CD14-positive monocyte (primary cell): ENCODE measurements at regions not wholly inside any gene's neighbourhood (a gene's known extent, or its start where the extent isn't known, plus 50 kb on each side); places are given as distances from the start of the nearest gene placed in this dataset.

Experiments used
- DNase-seq, 3 donors: peaks; one replicate each; pipeline ENCODE4 v3.0.0-alpha.2; 2011 to 2022
- H2AFZ ChIP-seq: 2 replicates; pipeline ENCODE4 v1.6.0; 2012; ENCODE audit warnings: mild to moderate bottlenecking, low read depth, low read length, inconsistent platforms; ENCODE audit not compliant: insufficient read depth, poor library complexity, severe bottlenecking
- H3K27ac ChIP-seq, 2 donors: 1 replicate in 1 of 2; 2 replicates in 1 of 2; pipeline ENCODE4 v1.5.1; 2012 to 2013; ENCODE audit warnings: low read length in 2 of 2, control low read depth in 1 of 2, inconsistent platforms in 1 of 2, low read depth in 1 of 2, mild to moderate bottlenecking in 1 of 2
- H3K27me3 ChIP-seq, 2 donors: one replicate each; pipeline versions ENCODE4 v1.6.0 to v1.6.1; 2011 to 2013; ENCODE audit warnings: low read length in 2 of 2; ENCODE audit not compliant: control insufficient read depth in 2 of 2, insufficient read depth in 2 of 2
- H3K36me3 ChIP-seq, 2 donors: replicated peaks in 1 of 2; 1 replicate in 1 of 2; 2 replicates in 1 of 2; pipeline versions ENCODE4 v1.5.1 to v1.6.1; 2012 to 2013; ENCODE audit warnings: low read length in 2 of 2, control low read depth in 1 of 2, inconsistent platforms in 1 of 2, mild to moderate bottlenecking in 1 of 2; ENCODE audit not compliant: insufficient read depth in 2 of 2, control insufficient read depth in 1 of 2
- H3K4me1 ChIP-seq, 2 donors: 1 replicate in 1 of 2; 2 replicates in 1 of 2; pipeline versions ENCODE4 v1.5.1 to v1.6.1; 2012 to 2013; ENCODE audit warnings: low read length in 2 of 2, control low read depth in 1 of 2, inconsistent platforms in 1 of 2, mild to moderate bottlenecking in 1 of 2, moderate library complexity in 1 of 2; ENCODE audit not compliant: insufficient read depth in 2 of 2, control insufficient read depth in 1 of 2
- H3K4me2 ChIP-seq: replicated peaks from 2 replicates; pipeline ENCODE3; 2012; ENCODE audit warnings: low read length, moderate library complexity, mild to moderate bottlenecking; ENCODE audit not compliant: poor library complexity, severe bottlenecking; ENCODE audit errors: extremely low read depth
- H3K4me3 ChIP-seq, 3 experiments: fragments of 200-600 bp in 1 of 3; sonication (generic) in 1 of 3; replicated peaks in 1 of 3; 1 replicate in 2 of 3; 2 replicates in 1 of 3; pipeline ENCODE4 v1.5.1; 2011 to 2013; ENCODE audit warnings: low read length in 3 of 3, mild to moderate bottlenecking in 3 of 3, control low read depth in 2 of 3, low read depth in 2 of 3, inconsistent platforms in 1 of 3, moderate library complexity in 1 of 3
- H3K79me2 ChIP-seq: 2 replicates; pipeline ENCODE4 v1.6.0; 2012; ENCODE audit warnings: mild to moderate bottlenecking, control low read depth, inconsistent platforms, low read length, moderate library complexity; ENCODE audit not compliant: insufficient read depth
- H3K9ac ChIP-seq: 2 replicates; pipeline ENCODE4 v1.6.0; 2017; ENCODE audit warnings: low read length, mild to moderate bottlenecking; ENCODE audit not compliant: insufficient read depth, poor library complexity, severe bottlenecking
- H3K9me3 ChIP-seq, 2 donors: replicated peaks in 1 of 2; 1 replicate in 1 of 2; 2 replicates in 1 of 2; pipeline versions ENCODE4 v1.5.1 to v1.6.1; 2012 to 2013; ENCODE audit warnings: low read length in 2 of 2, control low read depth in 1 of 2; ENCODE audit not compliant: control insufficient read depth in 1 of 2, insufficient read depth in 1 of 2
- H4K20me1 ChIP-seq: 2 replicates; pipeline ENCODE4 v1.6.0; 2012; ENCODE audit warnings: mild to moderate bottlenecking, low read length, control low read depth, moderate library complexity; ENCODE audit not compliant: insufficient read depth
- H3K27ac Mint-ChIP-seq, 7 donors: one replicate each; pipeline ENCODE4 v1.8.0; 2020; ENCODE audit warnings: mild to moderate bottlenecking in 7 of 7, mixed read lengths in 7 of 7, moderate library complexity in 6 of 7, inconsistent platforms in 2 of 7
- H3K27me3 Mint-ChIP-seq, 3 donors: one replicate each; pipeline ENCODE4 v1.8.0; 2021 to 2022; ENCODE audit warnings: low read depth in 3 of 3, mild to moderate bottlenecking in 3 of 3, mixed read lengths in 3 of 3, moderate library complexity in 3 of 3, inconsistent platforms in 1 of 3
- H3K36me3 Mint-ChIP-seq, 2 donors: one replicate each; pipeline ENCODE4 v1.8.0; 2020; ENCODE audit warnings: mixed read lengths in 2 of 2, inconsistent platforms in 1 of 2, mild to moderate bottlenecking in 1 of 2
- H3K4me1 Mint-ChIP-seq: one replicate; pipeline ENCODE4 v1.8.0; 2020; ENCODE audit warnings: mild to moderate bottlenecking, mixed read lengths
- H3K4me3 Mint-ChIP-seq, 2 donors: one replicate each; pipeline ENCODE4 v1.8.0; 2020; ENCODE audit warnings: mild to moderate bottlenecking in 2 of 2, mixed read lengths in 2 of 2, moderate library complexity in 1 of 2
- H3K9me3 Mint-ChIP-seq, 7 donors: one replicate each; pipeline ENCODE4 v1.8.0; 2020 to 2022; ENCODE audit warnings: mixed read lengths in 7 of 7, mild to moderate bottlenecking in 6 of 7, moderate library complexity in 6 of 7, inconsistent platforms in 2 of 7
- WGBS: methylation state at CpG from one replicate; pipeline ENCODE4 v1.1.5; 2013; ENCODE audit warnings: missing lambda C conversion rate; ENCODE audit not compliant: insufficient coverage; 5-methylcytosine and 5-hydroxymethylcytosine counted together
- intact Hi-C, 2 donors: fragments of 100-400 bp; cut with micrococcal nuclease; formaldehyde crosslinking; loops; one replicate each; pipeline versions ENCODE4 v1.15.0 to v1.15.1; 2023
- TF ChIP-seq, protein P1 (sequence below): fragments of 200-600 bp; IDR thresholded peaks from one replicate; pipeline ENCODE4 v1.8.0; 2022; ENCODE audit warnings: antibody characterized with exemption, mild to moderate bottlenecking

DNA sequence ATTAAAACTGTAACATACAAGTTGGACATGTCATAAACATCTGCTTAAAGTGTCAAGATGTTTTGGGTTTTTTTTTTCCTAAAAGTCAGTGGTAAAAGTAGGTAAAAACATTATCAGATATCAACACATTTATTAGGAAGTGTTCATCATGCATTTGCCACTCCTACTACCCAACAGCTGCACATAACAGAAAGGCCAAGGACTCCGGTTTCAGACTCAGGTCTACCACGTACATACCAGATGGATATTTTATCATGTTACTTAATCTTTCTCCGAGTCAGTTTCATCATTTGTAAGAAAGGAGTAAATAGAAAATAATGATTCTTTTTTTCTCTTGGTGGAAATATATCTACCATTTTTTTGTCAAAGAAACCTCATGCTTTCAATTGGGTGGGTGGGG, 192.3 kb downstream of the UBE2E3 start:
- Histone ChIP-seq H4K20me1 (no peaks in the 10 kb centered on the region), H2AFZ (no peak overlapping the region), H3K4me2 (no peak overlapping the region), H3K79me2 (no peaks in the 10 kb centered on the region), H3K9ac (no peak overlapping the region), H3K4me3 (no peak overlapping the region), H3K36me3 (no peaks in the 10 kb centered on the region), H3K27me3 (no peaks in the 10 kb centered on the region), H3K4me1 (no peaks in the 10 kb centered on the region), H3K27ac (no peak overlapping the region), H3K9me3 (peaks cover 0 to 6% of the 10 kb centered on the region in 2 donors)
- H3K36me3 Mint-ChIP-seq = no peaks in the 10 kb centered on the region
- no peaks in the 10 kb centered on the region for H3K27me3 Mint-ChIP-seq
- peaks cover 2 to 7% (median 5%) of the 10 kb centered on the region in 7 donors for H3K9me3 Mint-ChIP-seq
- intact Hi-C loops = no loop called here
- DNase-seq = no peak
- peaks cover 5% of the 10 kb centered on the region for H3K4me1 Mint-ChIP-seq
- TF ChIP-seq, protein P1, sequence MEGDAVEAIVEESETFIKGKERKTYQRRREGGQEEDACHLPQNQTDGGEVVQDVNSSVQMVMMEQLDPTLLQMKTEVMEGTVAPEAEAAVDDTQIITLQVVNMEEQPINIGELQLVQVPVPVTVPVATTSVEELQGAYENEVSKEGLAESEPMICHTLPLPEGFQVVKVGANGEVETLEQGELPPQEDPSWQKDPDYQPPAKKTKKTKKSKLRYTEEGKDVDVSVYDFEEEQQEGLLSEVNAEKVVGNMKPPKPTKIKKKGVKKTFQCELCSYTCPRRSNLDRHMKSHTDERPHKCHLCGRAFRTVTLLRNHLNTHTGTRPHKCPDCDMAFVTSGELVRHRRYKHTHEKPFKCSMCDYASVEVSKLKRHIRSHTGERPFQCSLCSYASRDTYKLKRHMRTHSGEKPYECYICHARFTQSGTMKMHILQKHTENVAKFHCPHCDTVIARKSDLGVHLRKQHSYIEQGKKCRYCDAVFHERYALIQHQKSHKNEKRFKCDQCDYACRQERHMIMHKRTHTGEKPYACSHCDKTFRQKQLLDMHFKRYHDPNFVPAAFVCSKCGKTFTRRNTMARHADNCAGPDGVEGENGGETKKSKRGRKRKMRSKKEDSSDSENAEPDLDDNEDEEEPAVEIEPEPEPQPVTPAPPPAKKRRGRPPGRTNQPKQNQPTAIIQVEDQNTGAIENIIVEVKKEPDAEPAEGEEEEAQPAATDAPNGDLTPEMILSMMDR = no peak
- H3K27ac Mint-ChIP-seq = no peak overlapping the region
- WGBS = no CpG with 5 or more reads among the region's 3 CpGs
- H3K4me3 Mint-ChIP-seq = no peak overlapping the region

DNA sequence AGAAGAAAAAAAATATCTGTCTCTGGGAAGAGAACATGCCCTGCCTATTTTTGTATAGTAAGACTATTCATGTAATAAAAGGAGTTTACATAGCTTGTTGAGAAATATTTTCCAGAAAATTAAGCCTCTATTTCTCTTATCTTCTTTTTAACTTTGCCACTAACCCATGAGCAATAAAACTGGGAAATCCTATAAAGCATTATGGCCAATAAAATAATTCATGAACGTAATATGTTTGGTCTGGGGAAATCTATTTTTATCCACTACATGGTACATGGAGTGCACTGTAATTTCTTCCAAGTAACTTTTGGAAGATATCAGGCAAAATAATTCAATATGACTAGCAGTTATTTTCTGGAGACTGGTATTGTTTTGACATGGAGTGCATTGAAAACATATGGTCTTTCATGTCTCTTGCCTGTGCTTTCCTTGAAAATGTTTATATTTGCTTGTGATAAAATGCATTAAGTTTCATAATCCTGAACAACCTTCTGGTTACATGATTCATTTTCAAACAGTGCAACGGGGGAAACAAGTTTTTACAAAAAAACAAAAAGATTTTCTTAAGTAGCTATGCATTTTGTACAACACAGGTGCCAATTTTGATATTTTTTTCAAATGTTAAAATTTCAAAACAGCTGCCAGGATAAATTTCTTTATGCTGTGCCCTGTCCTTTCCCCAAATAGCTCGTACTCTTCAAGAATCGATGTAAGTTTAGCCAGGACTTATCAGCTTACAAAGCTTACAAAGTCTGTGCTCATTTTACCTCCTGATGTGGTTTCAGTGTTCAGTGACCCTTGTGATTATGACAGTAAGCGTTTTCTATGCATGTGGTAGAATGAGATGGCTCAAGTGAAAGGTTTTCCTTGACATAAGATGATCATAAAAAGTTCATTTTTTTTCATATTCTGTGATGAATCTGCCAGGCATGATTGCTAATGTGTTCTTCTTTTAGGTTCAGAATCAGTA, 194.5 kb downstream of the UBE2E3 start:
- 80% methylated on average over 2 of the region's 5 CpGs for WGBS
- H3K27ac Mint-ChIP-seq = no peak overlapping the region
- peak overlapping the region; percentile 37 for H2AFZ ChIP-seq

More for the DNA sequence above, 194.5 kb downstream of the UBE2E3 start:
- DNase-seq = no peak
- Mint-ChIP-seq H3K9me3 (peaks cover 0 to 4% (median 0%) of the 10 kb centered on the region in 7 donors), H3K4me1 (peaks cover 6% of the 10 kb centered on the region), H3K36me3 (no peaks in the 10 kb centered on the region), H3K4me3 (no peak overlapping the region), H3K27me3 (peaks cover 0 to 2% (median 0%) of the 10 kb centered on the region in 3 donors)
- Histone ChIP-seq H3K9me3 (no peaks in the 10 kb centered on the region), H3K27me3 (no peaks in the 10 kb centered on the region), H4K20me1 (no peaks in the 10 kb centered on the region), H3K4me3 (no peak overlapping the region), H3K36me3 (no peaks in the 10 kb centered on the region), H3K4me2 (no peak overlapping the region), H3K9ac (no peak overlapping the region), H3K79me2 (no peaks in the 10 kb centered on the region), H3K4me1 (no peaks in the 10 kb centered on the region), H3K27ac (no peak overlapping the region)
- TF ChIP-seq, protein P1 = no peak
- intact Hi-C loops = no loop called here
